Adrenal gland (tissue), 5 donors: ENCODE measurements at regions not wholly inside any gene's neighbourhood (a gene's known extent, or its start where the extent isn't known, plus 50 kb on each side); places are given as distances from the start of the nearest gene placed in this dataset.

Experiments used
- CTCF ChIP-seq, 6 experiments: fragments of 450-650 bp in 4 of 6; fragments of 200-600 bp in 2 of 6; sonication (generic) in 1 of 6; IDR thresholded peaks; 1 replicate in 5 of 6; 2 replicates in 1 of 6; pipeline versions ENCODE4 v1.5.1 to v1.8.0; 2016 to 2021; ENCODE audit warnings: antibody characterized with exemption in 6 of 6, mild to moderate bottlenecking in 2 of 6, moderate library complexity in 1 of 6
- POLR2A ChIP-seq, 2 donors: fragments of 450-650 bp; IDR thresholded peaks; one replicate each; pipeline ENCODE4 v1.6.1; 2017; ENCODE audit warnings: antibody characterized with exemption in 2 of 2, mild to moderate bottlenecking in 2 of 2, moderate library complexity in 1 of 2
- donor health status: DM: no; HTN: no; CAD: no.

- TF ChIP-seq CTCF (IDR thresholded peaks at IDR 0.05) (no peak), POLR2A (IDR thresholded peaks at IDR 0.05) (no peak)
Observed at GRCh38 chr13:106710266-106710665, 142.3 kb upstream of the ARGLU1 start.
